Peyer's patch (tissue), 4 donors: ENCODE measurements at regions not wholly inside any gene's neighbourhood (a gene's known extent, or its start where the extent isn't known, plus 50 kb on each side); places are given as distances from the start of the nearest gene placed in this dataset.

ENCODE experiments used
- DNase-seq, 3 donors: peaks; one replicate each; pipeline ENCODE4 v3.0.0-alpha.2; 2017 to 2019
- H3K27ac ChIP-seq, 4 donors: fragments of 200-600 bp; sonication (generic); one replicate each; pipeline ENCODE4 v1.5.1; 2016 to 2019
- H3K27me3 ChIP-seq, 2 donors: fragments of 200-600 bp; sonication (generic); one replicate each; pipeline ENCODE4 v1.5.1; 2019
- H3K36me3 ChIP-seq, 3 donors: fragments of 200-600 bp; sonication (generic); one replicate each; pipeline ENCODE4 v1.5.1; 2016 to 2019
- H3K4me1 ChIP-seq, 4 donors: fragments of 200-600 bp; sonication (generic); one replicate each; pipeline ENCODE4 v1.5.1; 2016 to 2019
- H3K4me3 ChIP-seq, 4 donors: fragments of 200-600 bp; sonication (generic); 1 replicate in 3 of 4; 2 replicates in 1 of 4; pipeline ENCODE4 v1.5.1; 2016 to 2019; ENCODE audit warnings: mild to moderate bottlenecking in 1 of 4
- H3K9me3 ChIP-seq, 4 donors: fragments of 200-600 bp; sonication (generic); one replicate each; pipeline ENCODE4 v1.5.1; 2016 to 2019; ENCODE audit warnings: mild to moderate bottlenecking in 1 of 4
- CTCF ChIP-seq, 6 experiments: fragments of 450-650 bp in 4 of 6; fragments of 200-600 bp in 2 of 6; sonication (generic) in 1 of 6; IDR thresholded peaks; one replicate each; pipeline ENCODE4 v1.5.1; 2017 to 2019; ENCODE audit warnings: antibody characterized with exemption in 6 of 6, mild to moderate bottlenecking in 3 of 6, moderate library complexity in 1 of 6
- POLR2A ChIP-seq, 2 donors: fragments of 450-650 bp; IDR thresholded peaks; one replicate each; pipeline ENCODE4 v1.5.1; 2017; ENCODE audit warnings: antibody characterized with exemption in 2 of 2, mild to moderate bottlenecking in 2 of 2, moderate library complexity in 2 of 2

GRCh38 chr5:167920589-167920988 is 370.9 kb upstream of the WWC1 start:
- TF ChIP-seq CTCF (IDR thresholded peaks at IDR 0.05) (no peak), POLR2A (IDR thresholded peaks at IDR 0.05) (no peak)
- Histone ChIP-seq H3K36me3 (no peaks in the 10 kb centered on the region), H3K4me1 (no peaks in the 10 kb centered on the region), H3K4me3 (no peak overlapping the region), H3K27ac (no peak overlapping the region), H3K27me3 (no peaks in the 10 kb centered on the region), H3K9me3 (no peaks in the 10 kb centered on the region)
- no peak for DNase-seq

DNA sequence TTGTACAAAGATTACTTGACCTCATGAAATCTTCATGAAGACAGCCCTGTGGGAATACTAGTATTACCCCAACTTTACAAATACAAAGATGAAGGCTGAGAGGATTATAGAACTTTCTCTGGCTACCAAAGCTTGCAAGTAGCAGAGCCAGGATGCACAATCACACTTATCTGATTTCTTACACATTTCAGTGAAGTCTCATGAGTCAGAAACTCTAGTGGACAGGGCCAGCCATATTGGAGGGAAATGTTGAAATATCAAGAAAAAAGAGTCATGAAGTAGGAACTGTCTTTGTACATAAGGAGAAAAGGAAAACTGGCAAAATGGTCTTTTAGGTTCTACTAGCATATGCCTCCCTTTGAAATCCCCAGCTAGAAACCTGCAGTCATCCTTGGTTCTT is 369.6 kb upstream of the WWC1 start:
- no peaks in the 10 kb centered on the region for H3K9me3 ChIP-seq
- no peaks in the 10 kb centered on the region for H3K36me3 ChIP-seq
- no peaks in the 10 kb centered on the region for H3K27me3 ChIP-seq
- TF ChIP-seq POLR2A (IDR thresholded peaks at IDR 0.05) = no peak
- no peak for TF ChIP-seq CTCF (IDR thresholded peaks at IDR 0.05)
- no peak for DNase-seq
- no peaks in the 10 kb centered on the region for H3K4me1 ChIP-seq
- no peak overlapping the region for H3K27ac ChIP-seq
- H3K4me3 ChIP-seq = no peak overlapping the region

DNA sequence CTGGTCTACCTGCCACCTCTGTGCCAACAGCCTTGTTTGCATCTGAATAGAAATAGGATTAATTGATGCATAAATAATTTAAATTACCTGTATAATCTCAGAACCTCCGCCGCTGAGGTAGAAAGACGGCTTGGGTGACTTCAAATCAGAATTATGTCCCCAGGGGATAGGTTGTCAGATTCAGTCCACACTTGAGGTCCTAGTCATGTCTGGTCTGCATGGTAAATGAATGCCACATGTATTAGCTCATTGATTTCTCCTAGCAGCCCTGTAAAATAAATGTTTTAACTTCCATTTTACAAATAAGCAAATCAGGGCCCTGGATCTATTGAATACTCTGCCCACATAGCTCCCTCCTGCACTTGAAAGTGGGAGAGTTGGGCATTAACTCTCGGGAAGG is 368.0 kb upstream of the WWC1 start:
- no peak for DNase-seq
- Histone ChIP-seq H3K9me3 (no peaks in the 10 kb centered on the region), H3K27me3 (no peaks in the 10 kb centered on the region), H3K4me3 (no peak overlapping the region), H3K27ac (no peak overlapping the region), H3K4me1 (no peaks in the 10 kb centered on the region), H3K36me3 (no peaks in the 10 kb centered on the region)
- TF ChIP-seq CTCF (IDR thresholded peaks at IDR 0.05) = no peak
- TF ChIP-seq POLR2A (IDR thresholded peaks at IDR 0.05) = no peak

GRCh38 chr5:167929841-167930240 is 361.6 kb upstream of the WWC1 start:
- no peak for DNase-seq
- Histone ChIP-seq H3K9me3 (no peaks in the 10 kb centered on the region), H3K4me3 (no peak overlapping the region), H3K27me3 (no peaks in the 10 kb centered on the region), H3K4me1 (no peaks in the 10 kb centered on the region), H3K27ac (no peak overlapping the region), H3K36me3 (no peaks in the 10 kb centered on the region)
- TF ChIP-seq POLR2A (IDR thresholded peaks at IDR 0.05) = no peak
- TF ChIP-seq CTCF (IDR thresholded peaks at IDR 0.05) = no peak

GRCh38 chr5:167934551-167934971 is 356.9 kb upstream of the WWC1 start:
- no peaks in the 10 kb centered on the region for H3K36me3 ChIP-seq
- no peaks in the 10 kb centered on the region for H3K9me3 ChIP-seq
- no peak for TF ChIP-seq CTCF (IDR thresholded peaks at IDR 0.05)
- no peak for TF ChIP-seq POLR2A (IDR thresholded peaks at IDR 0.05)
- H3K27ac ChIP-seq = no peak overlapping the region
- no peaks in the 10 kb centered on the region for H3K4me1 ChIP-seq
- DNase-seq = no peak
- H3K4me3 ChIP-seq = no peak overlapping the region
- H3K27me3 ChIP-seq = no peaks in the 10 kb centered on the region

- TF ChIP-seq CTCF (IDR thresholded peaks at IDR 0.05) (no peak), POLR2A (IDR thresholded peaks at IDR 0.05) (no peak)
- H3K4me3 ChIP-seq = no peak overlapping the region
- no peaks in the 10 kb centered on the region for H3K4me1 ChIP-seq
- no peak for DNase-seq
- no peak overlapping the region for H3K27ac ChIP-seq
- no peaks in the 10 kb centered on the region for H3K9me3 ChIP-seq
- no peaks in the 10 kb centered on the region for H3K27me3 ChIP-seq
- no peaks in the 10 kb centered on the region for H3K36me3 ChIP-seq
Observed at GRCh38 chr5:167936022-167936421, 355.4 kb upstream of the WWC1 start.
